ENCODE measurements at regions not wholly inside any gene's neighbourhood (a gene's known extent, or its start where the extent isn't known, plus 50 kb on each side); places are given as distances from the start of the nearest gene placed in this dataset.

DNA sequence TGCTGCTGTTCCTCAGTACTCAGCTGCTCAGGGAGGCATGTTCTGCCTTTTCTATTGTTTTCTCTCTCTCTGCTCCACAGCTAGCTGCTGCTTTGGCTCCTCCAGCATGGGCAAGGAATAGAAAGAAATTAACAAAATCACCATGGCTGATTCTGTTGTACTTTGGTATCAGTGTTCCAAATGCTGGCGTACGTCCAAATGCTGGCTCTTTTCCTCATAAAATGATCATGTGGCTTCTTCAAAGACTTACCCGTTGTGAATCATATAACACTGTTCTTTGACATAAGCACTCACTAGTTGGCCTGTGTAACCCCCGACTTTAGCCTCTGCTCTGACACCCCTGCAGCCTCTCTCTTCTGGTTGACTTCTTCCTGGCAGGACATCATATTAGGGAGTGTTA is 547.6 kb downstream of the CPS1 start:
- TF ChIP-seq POU2F2 (IDR thresholded peaks at IDR 0.05; ENCODE audit: low read depth, low read length) (no peak), POLR2AphosphoS5 (IDR thresholded peaks at IDR 0.05; ENCODE audit: low read depth, low read length) (no peak), SPI1 (IDR thresholded peaks at IDR 0.05; ENCODE audit: low read depth, low read length) (no peak), POLR2A (IDR thresholded peaks at IDR 0.05; ENCODE audit: low read depth, low read length) (no peak)
